ENCODE measurements at regions not wholly inside any gene's neighbourhood (a gene's known extent, or its start where the extent isn't known, plus 50 kb on each side); places are given as distances from the start of the nearest gene placed in this dataset.
"Not testable (repeated sequence)": the region's sequence is repeated elsewhere in the genome, so short reads cannot be mapped to it uniquely, and the experiment has no call there.

- H4K20me1 ChIP-seq = no peaks in the 10 kb centered on the region
- H3K4me1 ChIP-seq = no peaks in the 10 kb centered on the region
- no peak for TF ChIP-seq Cebpa-rat (IDR thresholded peaks at IDR 0.05)
- H3K27ac ChIP-seq = no peak overlapping the region
- no peaks in the 10 kb centered on the region for H3K27me3 ChIP-seq
- peaks cover under 1% of the 10 kb centered on the region; the same call in 1 of the 2 replicates for H3K9me3 ChIP-seq
- H3K36me3 ChIP-seq = no peaks in the 10 kb centered on the region
- H3K9ac ChIP-seq = no peak overlapping the region
- H3K4me2 ChIP-seq = no peak overlapping the region
- H3K4me3 ChIP-seq = no peak overlapping the region
These were observed 240.9 kb downstream of the CALCRL start for GRCh38 chr2:187207126-187207525.

GRCh38 chr2:187206471-187206870, 241.6 kb downstream of the CALCRL start:
- H3K36me3 ChIP-seq = no peaks in the 10 kb centered on the region
- no peak overlapping the region for H3K27ac ChIP-seq
- H3K9me3 ChIP-seq = no peaks in the 10 kb centered on the region
- H3K9ac ChIP-seq = no peak overlapping the region
- H3K4me2 ChIP-seq = no peak overlapping the region
- no peak for TF ChIP-seq Cebpa-rat (IDR thresholded peaks at IDR 0.05)
- H3K4me1 ChIP-seq = no peaks in the 10 kb centered on the region
- no peaks in the 10 kb centered on the region for H3K27me3 ChIP-seq
- no peak overlapping the region for H3K4me3 ChIP-seq
- H4K20me1 ChIP-seq = no peaks in the 10 kb centered on the region

- Histone ChIP-seq H3K4me3 (no peak overlapping the region), H4K20me1 (no peaks in the 10 kb centered on the region), H3K36me3 (no peaks in the 10 kb centered on the region), H3K27ac (no peak overlapping the region), H3K4me1 (no peaks in the 10 kb centered on the region), H3K27me3 (no peaks in the 10 kb centered on the region), H3K9ac (no peak overlapping the region), H3K9me3 (no peaks in the 10 kb centered on the region), H3K4me2 (no peak overlapping the region)
- no peak for TF ChIP-seq Cebpa-rat (IDR thresholded peaks at IDR 0.05)
These were observed 242.0 kb downstream of the CALCRL start for GRCh38 chr2:187206071-187206470.

- Histone ChIP-seq H3K27me3 (no peaks in the 10 kb centered on the region), H3K27ac (no peak overlapping the region), H3K4me1 (no peaks in the 10 kb centered on the region), H3K9me3 (no peaks in the 10 kb centered on the region), H4K20me1 (no peaks in the 10 kb centered on the region), H3K4me2 (no peak overlapping the region), H3K4me3 (no peak overlapping the region), H3K9ac (no peak overlapping the region), H3K36me3 (no peaks in the 10 kb centered on the region)
- TF ChIP-seq Cebpa-rat (IDR thresholded peaks at IDR 0.05) = no peak
These were observed 249.9 kb downstream of the CALCRL start for GRCh38 chr2:187198136-187198535.

- Histone ChIP-seq H3K4me3 (no peak overlapping the region), H3K4me1 (no peaks in the 10 kb centered on the region), H3K27ac (no peak overlapping the region), H3K4me2 (no peak overlapping the region), H3K27me3 (no peaks in the 10 kb centered on the region), H4K20me1 (no peaks in the 10 kb centered on the region), H3K36me3 (no peaks in the 10 kb centered on the region), H3K9ac (no peak overlapping the region), H3K9me3 (no peaks in the 10 kb centered on the region)
- TF ChIP-seq Cebpa-rat (IDR thresholded peaks at IDR 0.05) = no peak
These were observed 254.0 kb downstream of the CALCRL start for GRCh38 chr2:187194049-187194448.

- Histone ChIP-seq H3K4me3 (no peak overlapping the region), H4K20me1 (no peaks in the 10 kb centered on the region), H3K9me3 (no peaks in the 10 kb centered on the region), H3K4me1 (no peaks in the 10 kb centered on the region), H3K27ac (no peak overlapping the region), H3K9ac (no peak overlapping the region), H3K36me3 (no peaks in the 10 kb centered on the region), H3K4me2 (no peak overlapping the region), H3K27me3 (no peaks in the 10 kb centered on the region)
- TF ChIP-seq Cebpa-rat (IDR thresholded peaks at IDR 0.05) = no peak
These were observed 259.0 kb downstream of the CALCRL start for GRCh38 chr2:187188783-187189631.

GRCh38 chr2:187187519-187187918, 260.5 kb downstream of the CALCRL start:
- Histone ChIP-seq H4K20me1 (no peaks in the 10 kb centered on the region), H3K27me3 (no peaks in the 10 kb centered on the region), H3K4me1 (no peaks in the 10 kb centered on the region), H3K9ac (no peak overlapping the region), H3K9me3 (no peaks in the 10 kb centered on the region), H3K4me2 (no peak overlapping the region), H3K4me3 (no peak overlapping the region), H3K36me3 (no peaks in the 10 kb centered on the region), H3K27ac (no peak overlapping the region)
- no peak for TF ChIP-seq Cebpa-rat (IDR thresholded peaks at IDR 0.05)

GRCh38 chr2:187180529-187180928, 267.5 kb downstream of the CALCRL start:
- Histone ChIP-seq H3K36me3 (no peaks in the 10 kb centered on the region), H3K27ac (no peak overlapping the region), H3K9ac (no peak overlapping the region), H4K20me1 (no peaks in the 10 kb centered on the region), H3K4me1 (no peaks in the 10 kb centered on the region), H3K4me3 (no peak overlapping the region), H3K4me2 (no peak overlapping the region), H3K27me3 (no peaks in the 10 kb centered on the region), H3K9me3 (no peaks in the 10 kb centered on the region)
- TF ChIP-seq Cebpa-rat (IDR thresholded peaks at IDR 0.05) = no peak

GRCh38 chr2:187178876-187179275, 269.2 kb downstream of the CALCRL start:
- not testable (repeated sequence) for H3K9me3 ChIP-seq, H3K4me1 ChIP-seq, H4K20me1 ChIP-seq, H3K9ac ChIP-seq, H3K27me3 ChIP-seq, H3K4me2 ChIP-seq, H3K4me3 ChIP-seq, H3K27ac ChIP-seq, H3K36me3 ChIP-seq

GRCh38 chr2:187177253-187177652, 270.8 kb downstream of the CALCRL start:
- Histone ChIP-seq H3K9ac (no peak overlapping the region), H4K20me1 (no peaks in the 10 kb centered on the region), H3K9me3 (no peaks in the 10 kb centered on the region), H3K36me3 (no peaks in the 10 kb centered on the region), H3K4me3 (no peak overlapping the region), H3K27ac (no peak overlapping the region), H3K4me2 (no peak overlapping the region), H3K4me1 (no peaks in the 10 kb centered on the region), H3K27me3 (no peaks in the 10 kb centered on the region)
- TF ChIP-seq Cebpa-rat (IDR thresholded peaks at IDR 0.05) = no peak

- Histone ChIP-seq H3K4me1 (peaks cover 11% of the 10 kb centered on the region), H3K27ac (no peak overlapping the region), H3K4me3 (no peak overlapping the region), H4K20me1 (no peaks in the 10 kb centered on the region), H3K9ac (no peak overlapping the region), H3K36me3 (no peaks in the 10 kb centered on the region), H3K27me3 (no peaks in the 10 kb centered on the region), H3K9me3 (no peaks in the 10 kb centered on the region), H3K4me2 (no peak overlapping the region)
- TF ChIP-seq Cebpa-rat (IDR thresholded peaks at IDR 0.05) = no peak
These were observed 273.5 kb downstream of the CALCRL start for GRCh38 chr2:187174582-187174981.
